SK-N-SH (cell line): ENCODE measurements at regions not wholly inside any gene's neighbourhood (a gene's known extent, or its start where the extent isn't known, plus 50 kb on each side); places are given as distances from the start of the nearest gene placed in this dataset.

Source experiments
- CTCF ChIA-PET: fragments of 300-600, 350-600 bp; formaldehyde crosslinking; extraction: SDS; loops from one replicate; lab custom pipeline; 2021; lab: Yijun Ruan, JAX
- POLR2A ChIA-PET: fragments of 350-600 bp; sonication (Branson Sonifier 250); formaldehyde crosslinking; extraction: SDS; loops from one replicate; lab custom pipeline; 2020; ENCODE audit warnings: antibody characterized with exemption, inconsistent platforms; lab: Yijun Ruan, JAX
- DNase-seq: peaks from one replicate; pipeline ENCODE4 v3.0.0; 2012
- H2AFZ ChIP-seq: fragments of 200-600 bp; sonication (generic); 2 replicates; pipeline ENCODE4 v1.8.1; 2016; ENCODE audit warnings: antibody characterized with exemption, mild to moderate bottlenecking, low read depth
- H3F3A ChIP-seq: fragments of 200-600 bp; sonication (generic); replicated peaks from 2 replicates; pipeline ENCODE3; 2016; ENCODE audit warnings: antibody characterized with exemption, mild to moderate bottlenecking; ENCODE audit not compliant: insufficient read depth
- H3K27ac ChIP-seq, 2 experiments: fragments of 200-500 bp in 1 of 2; fragments of 200-600 bp in 1 of 2; sonication (Bioruptor generic) in 1 of 2; sonication (generic), shearing (Covaris generic) in 1 of 2; 2 replicates each; pipeline versions ENCODE4 v1.5.1 to v1.6.1; 2014 to 2016; ENCODE audit warnings: low read depth in 2 of 2, inconsistent platforms in 1 of 2, low read length in 1 of 2, mild to moderate bottlenecking in 1 of 2, mixed read lengths in 1 of 2
- H3K27me3 ChIP-seq: fragments of 200-600 bp; sonication (generic), shearing (Covaris generic); 2 replicates; pipeline ENCODE4 v1.6.1; 2016; ENCODE audit warnings: mixed run types; ENCODE audit not compliant: insufficient read depth
- H3K36me3 ChIP-seq, 2 experiments: fragments of 200-500 bp in 1 of 2; fragments of 200-600 bp in 1 of 2; sonication (Bioruptor generic) in 1 of 2; sonication (generic) in 1 of 2; replicated peaks in 1 of 2; 2 replicates each; pipeline versions ENCODE3 to v1.5.1; 2014 to 2016; ENCODE audit warnings: low read length in 1 of 2, mild to moderate bottlenecking in 1 of 2; ENCODE audit not compliant: insufficient read depth in 2 of 2, control insufficient read depth in 1 of 2
- H3K4me1 ChIP-seq, 2 experiments: fragments of 200-500 bp in 1 of 2; fragments of 200-600 bp in 1 of 2; sonication (Bioruptor generic) in 1 of 2; sonication (generic), shearing (Covaris generic) in 1 of 2; 2 replicates each; pipeline versions ENCODE4 v1.5.1 to v1.6.1; 2014 to 2016; ENCODE audit warnings: low read depth in 1 of 2, low read length in 1 of 2, mixed run types in 1 of 2; ENCODE audit not compliant: insufficient read depth in 2 of 2, control insufficient read depth in 1 of 2
- H3K4me2 ChIP-seq: fragments of 200-600 bp; sonication (generic), shearing (Covaris generic); 2 replicates; pipeline ENCODE4 v1.6.1; 2017; ENCODE audit warnings: mixed run types
- H3K4me3 ChIP-seq, 2 experiments: fragments of 200-500 bp in 1 of 2; fragments of 200-600 bp in 1 of 2; sonication (Bioruptor generic) in 1 of 2; sonication (generic), shearing (Covaris generic) in 1 of 2; 2 replicates each; pipeline versions ENCODE4 v1.5.1 to v1.8.1; 2014 to 2016; ENCODE audit warnings: low read depth in 2 of 2, inconsistent platforms in 1 of 2, low read length in 1 of 2, mild to moderate bottlenecking in 1 of 2, mixed read lengths in 1 of 2, moderate library complexity in 1 of 2
- H3K79me2 ChIP-seq: fragments of 200-600 bp; sonication (generic); 2 replicates; pipeline ENCODE4 v1.8.1; 2017; ENCODE audit warnings: mild to moderate bottlenecking; ENCODE audit not compliant: insufficient read depth
- H3K9ac ChIP-seq: fragments of 200-600 bp; sonication (generic); 2 replicates; pipeline ENCODE4 v1.6.1; 2017; ENCODE audit warnings: mixed run types
- H3K9me2 ChIP-seq: fragments of 200-600 bp; sonication (generic); 2 replicates; pipeline ENCODE4 v1.6.1; 2017; ENCODE audit warnings: mixed run types
- H3K9me3 ChIP-seq: fragments of 200-600 bp; sonication (generic); 2 replicates; pipeline ENCODE4 v1.6.1; 2017; ENCODE audit warnings: mixed run types, mild to moderate bottlenecking, moderate library complexity
- H4K20me1 ChIP-seq: fragments of 200-600 bp; sonication (generic); 2 replicates; pipeline ENCODE4 v1.6.1; 2017; ENCODE audit warnings: mild to moderate bottlenecking, mixed run types; ENCODE audit not compliant: insufficient read depth
- CHD2 ChIP-seq: fragments of 150-350 bp; IDR thresholded peaks from 2 replicates; pipeline ENCODE4 v1.6.1; 2018; ENCODE audit warnings: low read length; ENCODE audit not compliant: partially characterized antibody
- EP300 ChIP-seq, 2 experiments: IDR thresholded peaks; 2 replicates each; pipeline versions ENCODE4 v1.4.0 to v1.6.1; 2012; ENCODE audit warnings: borderline replicate concordance in 1 of 2, low read depth in 1 of 2, low read length in 1 of 2
- FOXJ3 ChIP-seq: sonication (generic); formaldehyde crosslinking; IDR thresholded peaks from 2 replicates; pipeline ENCODE4 v1.5.1; 2020; ENCODE audit warnings: mild to moderate bottlenecking, missing genetic modification reagents
- GABPA ChIP-seq: IDR thresholded peaks from 2 replicates; pipeline ENCODE4 v1.4.0; 2012; ENCODE audit warnings: low read depth, mild to moderate bottlenecking
- GATA2 ChIP-seq: sonication (generic); formaldehyde crosslinking; IDR thresholded peaks from 2 replicates; pipeline ENCODE4 v1.5.0; 2020; ENCODE audit warnings: mild to moderate bottlenecking, missing genetic modification reagents
- MEF2A ChIP-seq: IDR thresholded peaks from 2 replicates; pipeline ENCODE4 v1.4.0; 2012; ENCODE audit warnings: low read depth, borderline replicate concordance
- MXI1 ChIP-seq: IDR thresholded peaks from 2 replicates; pipeline ENCODE4 v1.6.1; 2012; ENCODE audit warnings: mild to moderate bottlenecking, low read depth, low read length, improper control_type of control experiment
- NRF1 ChIP-seq: IDR thresholded peaks from 2 replicates; pipeline ENCODE4 v1.6.1; 2012; ENCODE audit warnings: low read depth, mild to moderate bottlenecking, low read length
- RXRA ChIP-seq: IDR thresholded peaks from 2 replicates; pipeline ENCODE4 v1.4.0; 2012; ENCODE audit warnings: low read depth, mild to moderate bottlenecking, borderline replicate concordance
- SMC3 ChIP-seq: IDR thresholded peaks from 2 replicates; pipeline ENCODE4 v1.6.1; 2012; ENCODE audit warnings: low read depth, low read length, improper control_type of control experiment
- YY1 ChIP-seq: IDR thresholded peaks from 2 replicates; pipeline ENCODE4 v1.4.0; 2012; ENCODE audit warnings: low read depth, mild to moderate bottlenecking
- WGBS: methylation state at CpG from one replicate; pipeline ENCODE4 v1.1.6; 2017; ENCODE audit warnings: low lambda C conversion rate; 5-methylcytosine and 5-hydroxymethylcytosine counted together
- TF ChIP-seq, protein P1 (sequence below): IDR thresholded peaks from 2 replicates; pipeline ENCODE4; 2012
- TF ChIP-seq, protein P2 (sequence below): fragments of 200-600 bp; sonication (generic); IDR thresholded peaks from 2 replicates; pipeline ENCODE4 v1.6.1; 2017; ENCODE audit warnings: antibody characterized with exemption, mild to moderate bottlenecking, moderate library complexity

DNA sequence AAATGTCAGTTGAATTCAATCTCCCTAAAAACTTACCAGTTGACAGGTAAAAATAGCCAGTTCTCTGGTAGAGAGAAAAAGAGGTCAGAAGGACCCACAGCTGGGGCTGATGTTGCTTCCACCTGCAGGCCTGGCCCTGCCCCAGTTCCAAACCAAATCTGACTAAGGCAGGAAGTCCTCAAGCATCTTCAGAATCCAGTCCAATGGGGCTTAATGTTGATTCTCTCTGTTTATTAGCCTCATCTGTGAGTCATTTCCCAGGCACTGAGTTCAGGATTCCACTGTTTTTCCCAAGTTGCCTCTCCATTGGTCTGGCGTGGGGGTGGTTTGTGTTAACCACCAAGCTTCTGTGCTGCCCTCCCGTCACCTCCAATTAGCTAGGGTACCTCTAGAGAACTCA is 601.8 kb downstream of the INSC start:
- no peaks in the 10 kb centered on the region for H3K9me3 ChIP-seq
- CTCF ChIA-PET = no interaction called here
- H3K27ac ChIP-seq = no peak overlapping the region
- no peak overlapping the region for H3K4me3 ChIP-seq
- POLR2A ChIA-PET = interaction anchor here (1.6 kb wide), 1 partner anchor 26 kb away, joined by 3 read pairs; no protein-coding TSS in a partner anchor
- no peaks in the 10 kb centered on the region for H3K36me3 ChIP-seq
- H3K27me3 ChIP-seq = no peaks in the 10 kb centered on the region
- 17% methylated on average over 2 of the region's 2 CpGs for WGBS
- no peak for TF ChIP-seq CHD2
- TF ChIP-seq, protein P1, sequence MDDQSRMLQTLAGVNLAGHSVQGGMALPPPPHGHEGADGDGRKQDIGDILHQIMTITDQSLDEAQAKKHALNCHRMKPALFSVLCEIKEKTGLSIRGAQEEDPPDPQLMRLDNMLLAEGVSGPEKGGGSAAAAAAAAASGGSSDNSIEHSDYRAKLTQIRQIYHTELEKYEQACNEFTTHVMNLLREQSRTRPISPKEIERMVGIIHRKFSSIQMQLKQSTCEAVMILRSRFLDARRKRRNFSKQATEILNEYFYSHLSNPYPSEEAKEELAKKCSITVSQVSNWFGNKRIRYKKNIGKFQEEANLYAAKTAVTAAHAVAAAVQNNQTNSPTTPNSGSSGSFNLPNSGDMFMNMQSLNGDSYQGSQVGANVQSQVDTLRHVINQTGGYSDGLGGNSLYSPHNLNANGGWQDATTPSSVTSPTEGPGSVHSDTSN = no peak
- TF ChIP-seq SMC3 = no peak
- no peak for TF ChIP-seq NRF1
- TF ChIP-seq MXI1 = no peak
- no peak for TF ChIP-seq EP300 (IDR thresholded peaks at IDR 0.05; ENCODE audit: borderline replicate concordance in 1 of 2, low read depth in 1 of 2, low read length in 1 of 2)
- no peak for TF ChIP-seq MEF2A
- no peak for TF ChIP-seq GABPA
- TF ChIP-seq, protein P2, sequence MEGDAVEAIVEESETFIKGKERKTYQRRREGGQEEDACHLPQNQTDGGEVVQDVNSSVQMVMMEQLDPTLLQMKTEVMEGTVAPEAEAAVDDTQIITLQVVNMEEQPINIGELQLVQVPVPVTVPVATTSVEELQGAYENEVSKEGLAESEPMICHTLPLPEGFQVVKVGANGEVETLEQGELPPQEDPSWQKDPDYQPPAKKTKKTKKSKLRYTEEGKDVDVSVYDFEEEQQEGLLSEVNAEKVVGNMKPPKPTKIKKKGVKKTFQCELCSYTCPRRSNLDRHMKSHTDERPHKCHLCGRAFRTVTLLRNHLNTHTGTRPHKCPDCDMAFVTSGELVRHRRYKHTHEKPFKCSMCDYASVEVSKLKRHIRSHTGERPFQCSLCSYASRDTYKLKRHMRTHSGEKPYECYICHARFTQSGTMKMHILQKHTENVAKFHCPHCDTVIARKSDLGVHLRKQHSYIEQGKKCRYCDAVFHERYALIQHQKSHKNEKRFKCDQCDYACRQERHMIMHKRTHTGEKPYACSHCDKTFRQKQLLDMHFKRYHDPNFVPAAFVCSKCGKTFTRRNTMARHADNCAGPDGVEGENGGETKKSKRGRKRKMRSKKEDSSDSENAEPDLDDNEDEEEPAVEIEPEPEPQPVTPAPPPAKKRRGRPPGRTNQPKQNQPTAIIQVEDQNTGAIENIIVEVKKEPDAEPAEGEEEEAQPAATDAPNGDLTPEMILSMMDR = no peak
- no peak for TF ChIP-seq RXRA
- no peak for TF ChIP-seq GATA2
- TF ChIP-seq FOXJ3 (CRISPR knock-in tag) = no peak
- no peak for TF ChIP-seq YY1
- TF ChIP-seq, all 33 proteins: peak for 0
- H3K4me1 ChIP-seq = no peaks in the 10 kb centered on the region; a peak in 1 of 4 replicates
- no peaks in the 10 kb centered on the region for H3K79me2 ChIP-seq
- no peak for DNase-seq
- H3F3A ChIP-seq = no peaks in the 10 kb centered on the region
- no peaks in the 10 kb centered on the region for H3K9me2 ChIP-seq
- no peak overlapping the region for H2AFZ ChIP-seq
- no peak overlapping the region for H3K4me2 ChIP-seq
- no peaks in the 10 kb centered on the region for H4K20me1 ChIP-seq
- H3K9ac ChIP-seq = no peak overlapping the region

DNA sequence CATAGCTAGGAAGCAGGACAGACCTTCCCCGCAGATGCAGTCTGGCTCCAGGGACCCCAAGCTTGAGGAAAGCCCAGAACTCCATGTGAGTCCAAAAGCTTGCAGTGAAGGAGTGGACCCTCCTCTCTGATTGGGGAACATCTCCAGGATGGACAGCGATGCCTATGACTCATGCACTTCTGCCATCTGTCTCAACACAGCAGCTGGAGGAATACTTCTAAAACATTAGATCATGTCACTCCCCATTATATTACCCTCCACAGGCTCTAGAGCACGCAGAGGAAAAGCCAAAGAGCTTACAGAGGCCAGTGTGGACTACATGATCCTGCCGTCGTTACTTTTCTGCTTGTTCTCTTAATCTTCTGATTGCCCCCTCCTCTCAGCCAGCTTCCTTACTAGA is 605.7 kb downstream of the INSC start:
- no peak overlapping the region for H2AFZ ChIP-seq
- no peaks in the 10 kb centered on the region for H3K27me3 ChIP-seq
- H3F3A ChIP-seq = no peaks in the 10 kb centered on the region
- POLR2A ChIA-PET = interaction anchor here (0.6 to 1.3 kb wide), 2 partner anchors 19 to 1357 kb away, joined by 4 to 5 read pairs; partner anchors contain the start of gene RPS13
- H3K9me3 ChIP-seq = no peaks in the 10 kb centered on the region
- no peaks in the 10 kb centered on the region for H4K20me1 ChIP-seq
- no peaks in the 10 kb centered on the region; a peak in 1 of 4 replicates for H3K4me1 ChIP-seq
- H3K9me2 ChIP-seq = no peaks in the 10 kb centered on the region
- no peak overlapping the region for H3K4me3 ChIP-seq
- WGBS = 37% methylated on average over 5 of the region's 5 CpGs
- H3K79me2 ChIP-seq = no peaks in the 10 kb centered on the region
- CTCF ChIA-PET = interaction anchor here (1.2 to 2.5 kb wide), 2 partner anchors 10 to 19 kb away, joined by 4 to 14 read pairs; no protein-coding TSS in a partner anchor
- H3K36me3 ChIP-seq = no peaks in the 10 kb centered on the region
- no peak for TF ChIP-seq FOXJ3 (CRISPR knock-in tag)
- TF ChIP-seq MEF2A = no peak
- TF ChIP-seq, protein P1 = no peak
- no peak for TF ChIP-seq YY1
- TF ChIP-seq, all 33 proteins: peak for 0
- Histone ChIP-seq H3K4me2 (no peak overlapping the region), H3K9ac (no peak overlapping the region), H3K27ac (no peak overlapping the region)
- DNase-seq = no peak
